ENCODE measurements at regions not wholly inside any gene's neighbourhood (a gene's known extent, or its start where the extent isn't known, plus 50 kb on each side); places are given as distances from the start of the nearest gene placed in this dataset.

DNA sequence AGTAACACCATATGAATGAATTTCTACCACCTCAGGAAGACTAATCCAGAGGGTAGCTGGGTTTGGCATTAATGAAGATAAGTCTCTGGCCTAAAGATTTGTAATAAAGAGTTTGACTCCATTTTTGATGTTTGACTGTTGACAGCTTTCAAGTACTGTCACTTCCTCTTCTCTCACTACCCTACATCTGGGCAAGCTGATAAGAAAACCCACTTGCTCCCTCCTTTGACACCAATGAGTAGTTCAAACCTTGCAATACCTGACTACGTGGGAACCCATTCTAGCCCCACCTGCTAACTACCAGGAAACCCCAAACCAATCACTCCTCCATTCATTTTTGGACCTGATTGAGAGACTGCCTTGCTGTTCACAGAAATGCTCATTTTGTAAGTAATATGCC, 621.5 kb downstream of the TENT5A start:
- H3K27ac ChIP-seq, result no peak overlapping the region
- no peaks in the 10 kb centered on the region for H3K36me3 ChIP-seq
- TF ChIP-seq, protein P1, sequence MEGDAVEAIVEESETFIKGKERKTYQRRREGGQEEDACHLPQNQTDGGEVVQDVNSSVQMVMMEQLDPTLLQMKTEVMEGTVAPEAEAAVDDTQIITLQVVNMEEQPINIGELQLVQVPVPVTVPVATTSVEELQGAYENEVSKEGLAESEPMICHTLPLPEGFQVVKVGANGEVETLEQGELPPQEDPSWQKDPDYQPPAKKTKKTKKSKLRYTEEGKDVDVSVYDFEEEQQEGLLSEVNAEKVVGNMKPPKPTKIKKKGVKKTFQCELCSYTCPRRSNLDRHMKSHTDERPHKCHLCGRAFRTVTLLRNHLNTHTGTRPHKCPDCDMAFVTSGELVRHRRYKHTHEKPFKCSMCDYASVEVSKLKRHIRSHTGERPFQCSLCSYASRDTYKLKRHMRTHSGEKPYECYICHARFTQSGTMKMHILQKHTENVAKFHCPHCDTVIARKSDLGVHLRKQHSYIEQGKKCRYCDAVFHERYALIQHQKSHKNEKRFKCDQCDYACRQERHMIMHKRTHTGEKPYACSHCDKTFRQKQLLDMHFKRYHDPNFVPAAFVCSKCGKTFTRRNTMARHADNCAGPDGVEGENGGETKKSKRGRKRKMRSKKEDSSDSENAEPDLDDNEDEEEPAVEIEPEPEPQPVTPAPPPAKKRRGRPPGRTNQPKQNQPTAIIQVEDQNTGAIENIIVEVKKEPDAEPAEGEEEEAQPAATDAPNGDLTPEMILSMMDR (IDR thresholded peaks at IDR 0.05), result no peak
- no peak overlapping the region for H3K4me3 ChIP-seq
- H3K27me3 ChIP-seq, result no peaks in the 10 kb centered on the region
- no peaks in the 10 kb centered on the region for H3K9me3 ChIP-seq
- DNase-seq (ENCODE audit: low spot score in 2 of 2), result no peak
- intact Hi-C loops (cut with DNase I), result no loop called here
- H3K4me1 ChIP-seq, result no peaks in the 10 kb centered on the region

DNA sequence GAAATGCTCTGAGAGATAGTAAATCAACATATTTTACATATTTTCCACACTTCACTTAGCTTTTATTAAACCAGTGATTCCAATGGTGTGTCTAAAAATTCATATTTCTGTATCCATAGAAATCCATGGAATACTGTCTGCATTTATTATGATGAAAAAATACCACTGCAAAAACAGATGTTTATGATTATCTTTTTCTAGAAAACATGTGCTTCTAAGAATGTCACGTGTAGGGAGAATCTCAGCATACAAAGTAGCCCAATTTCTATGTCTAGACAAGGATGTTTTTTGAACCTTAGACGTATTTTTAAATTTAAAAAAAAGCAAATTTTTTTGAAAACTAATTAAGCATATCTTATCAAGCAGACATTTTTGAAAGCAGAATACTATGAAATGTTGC, 622.4 kb downstream of the TENT5A start:
- no peak for DNase-seq (ENCODE audit: low spot score in 2 of 2)
- TF ChIP-seq, protein P1 (IDR thresholded peaks at IDR 0.05), result no peak
- intact Hi-C loops (cut with DNase I), result no loop called here
- no peak overlapping the region for H3K4me3 ChIP-seq
- no peaks in the 10 kb centered on the region for H3K36me3 ChIP-seq
- H3K27me3 ChIP-seq, result no peaks in the 10 kb centered on the region
- H3K27ac ChIP-seq, result no peak overlapping the region
- no peaks in the 10 kb centered on the region for H3K9me3 ChIP-seq
- no peaks in the 10 kb centered on the region for H3K4me1 ChIP-seq

DNA sequence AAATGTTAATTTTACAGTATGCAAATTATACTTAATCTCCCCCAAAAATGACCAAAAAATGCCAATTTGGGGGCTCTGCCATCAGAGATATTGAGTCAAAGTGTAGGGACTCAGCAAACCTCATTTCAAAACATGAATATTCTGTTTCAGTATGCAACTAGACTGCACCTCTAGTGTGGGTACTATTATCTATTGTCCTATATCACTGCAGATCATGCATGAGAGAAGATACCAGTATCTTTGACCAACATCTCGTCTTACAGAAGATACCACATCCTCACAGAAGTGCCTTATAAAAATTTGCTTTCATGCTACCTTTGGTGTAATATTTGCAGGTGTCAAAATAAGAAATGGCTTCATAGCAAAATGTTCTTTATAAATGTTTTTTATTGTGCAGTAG, 623.8 kb downstream of the TENT5A start:
- TF ChIP-seq, protein P1 (IDR thresholded peaks at IDR 0.05), result no peak
- Histone ChIP-seq H3K9me3 (no peaks in the 10 kb centered on the region), H3K27me3 (no peaks in the 10 kb centered on the region), H3K36me3 (no peaks in the 10 kb centered on the region), H3K27ac (no peak overlapping the region), H3K4me1 (no peaks in the 10 kb centered on the region), H3K4me3 (no peak overlapping the region)
- intact Hi-C loops (cut with DNase I), result no loop called here
- no peak for DNase-seq (ENCODE audit: low spot score in 2 of 2)

DNA sequence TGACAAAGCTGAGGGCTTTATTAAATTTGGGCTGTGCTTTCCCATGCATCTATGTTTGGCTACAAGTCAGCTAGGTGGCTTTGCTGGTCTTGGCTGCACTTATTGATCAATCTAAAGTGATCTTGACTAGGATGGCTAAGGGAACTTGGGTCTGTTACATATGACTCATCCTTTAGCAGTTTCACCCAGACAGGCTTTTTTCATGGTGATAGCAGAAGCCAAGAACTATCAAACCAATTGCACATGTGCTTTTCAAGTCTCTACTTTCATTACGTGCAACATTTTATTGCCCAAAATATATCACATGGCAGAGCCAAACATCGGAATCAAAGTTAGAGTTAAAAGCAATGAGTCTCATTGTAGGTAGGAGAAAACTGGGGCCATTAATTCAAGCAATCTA, 626.3 kb downstream of the TENT5A start:
- intact Hi-C loops (cut with DNase I), result no loop called here
- no peak for DNase-seq (ENCODE audit: low spot score in 2 of 2)
- H3K36me3 ChIP-seq, result no peaks in the 10 kb centered on the region
- TF ChIP-seq, protein P1 (IDR thresholded peaks at IDR 0.05), result no peak
- H3K4me3 ChIP-seq, result no peak overlapping the region
- H3K9me3 ChIP-seq, result no peaks in the 10 kb centered on the region
- no peaks in the 10 kb centered on the region for H3K4me1 ChIP-seq
- H3K27ac ChIP-seq, result no peak overlapping the region
- no peaks in the 10 kb centered on the region for H3K27me3 ChIP-seq

DNA sequence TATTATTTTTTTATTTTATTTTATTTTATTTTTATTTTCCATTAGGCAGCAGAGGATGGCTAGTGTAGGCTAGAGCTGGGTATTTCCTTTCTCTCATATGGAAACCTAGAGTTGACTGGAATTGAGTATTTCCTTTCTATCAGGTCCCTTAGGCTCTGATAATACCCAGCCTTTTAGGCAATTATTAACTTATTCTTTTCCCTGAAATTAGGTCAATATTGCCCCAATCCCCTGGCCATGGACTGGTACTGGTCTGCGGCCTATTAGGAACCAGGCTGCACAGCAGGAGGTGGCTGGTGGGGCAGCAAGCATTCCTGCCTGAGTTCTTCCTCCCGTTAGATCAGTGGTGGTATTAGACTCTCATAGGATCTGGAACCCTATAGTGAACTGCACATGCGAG, 632.2 kb downstream of the TENT5A start:
- intact Hi-C loops (cut with DNase I), result no loop called here
- Histone ChIP-seq H3K9me3 (no peaks in the 10 kb centered on the region), H3K4me3 (no peak overlapping the region), H3K27me3 (no peaks in the 10 kb centered on the region), H3K36me3 (no peaks in the 10 kb centered on the region), H3K4me1 (no peaks in the 10 kb centered on the region), H3K27ac (no peak overlapping the region)
- TF ChIP-seq, protein P1 (IDR thresholded peaks at IDR 0.05), result no peak
- no peak for DNase-seq (ENCODE audit: low spot score in 2 of 2)

DNA sequence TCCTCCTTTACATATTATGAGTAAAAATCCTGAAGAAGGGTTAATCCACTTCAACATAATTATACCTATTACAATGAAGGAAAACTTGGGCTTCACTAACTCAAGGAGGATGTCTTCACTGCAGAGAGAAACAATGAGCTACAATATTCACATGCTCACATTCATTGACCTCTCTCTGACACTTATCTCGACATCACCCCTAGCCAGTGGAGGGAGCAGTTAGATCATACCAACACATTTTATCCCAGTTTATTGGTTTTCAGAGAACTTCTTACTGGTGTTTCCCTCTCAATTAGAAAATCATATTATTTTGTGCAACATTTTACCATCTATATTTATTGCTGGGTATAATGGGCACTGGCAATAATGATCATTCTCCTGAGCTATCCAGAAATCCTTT, 646.5 kb downstream of the TENT5A start:
- TF ChIP-seq, protein P1 (IDR thresholded peaks at IDR 0.05), result no peak
- H3K4me1 ChIP-seq, result no peaks in the 10 kb centered on the region
- no peaks in the 10 kb centered on the region for H3K9me3 ChIP-seq
- no peaks in the 10 kb centered on the region for H3K27me3 ChIP-seq
- intact Hi-C loops (cut with DNase I), result no loop called here
- no peaks in the 10 kb centered on the region for H3K36me3 ChIP-seq
- no peak for DNase-seq (ENCODE audit: low spot score in 2 of 2)
- no peak overlapping the region for H3K27ac ChIP-seq
- H3K4me3 ChIP-seq, result no peak overlapping the region
